Keratinocyte (primary cell): ENCODE measurements at regions not wholly inside any gene's neighbourhood (a gene's known extent, or its start where the extent isn't known, plus 50 kb on each side); places are given as distances from the start of the nearest gene placed in this dataset.

Experiments
- DNase-seq: peaks from one replicate; pipeline ENCODE4 v3.0.0-alpha.2; 2011; ENCODE audit warnings: low read depth, missing footprints, low spot score
- FAIRE-seq: peaks from 2 replicates; lab custom pipeline; 2011; peaks lifted over from hg19 to GRCh38; lab: Jason Lieb, UNC
- H2AFZ ChIP-seq: 2 replicates; pipeline ENCODE4 v1.6.0; 2012; ENCODE audit warnings: low read length, control low read depth, inconsistent platforms; ENCODE audit not compliant: control insufficient read depth
- H3K27ac ChIP-seq: 2 replicates; pipeline ENCODE4 v1.5.1; 2011; ENCODE audit warnings: low read length; ENCODE audit not compliant: control insufficient read depth, insufficient read depth
- H3K27me3 ChIP-seq: 3 replicates; pipeline ENCODE4 v1.6.0; 2011; ENCODE audit warnings: low read length; ENCODE audit not compliant: control insufficient read depth, insufficient read depth; ENCODE audit errors: extremely low read depth
- H3K36me3 ChIP-seq, 2 experiments: 2 replicates in 1 of 2; 3 replicates in 1 of 2; pipeline ENCODE4 v1.5.1; 2011; ENCODE audit warnings: low read length in 2 of 2, mild to moderate bottlenecking in 1 of 2; ENCODE audit not compliant: control insufficient read depth in 2 of 2, insufficient read depth in 2 of 2; ENCODE audit errors: extremely low read depth in 1 of 2
- H3K4me1 ChIP-seq: 3 replicates; pipeline ENCODE4 v1.5.1; 2011; ENCODE audit warnings: low read length; ENCODE audit not compliant: control insufficient read depth, insufficient read depth; ENCODE audit errors: extremely low read depth
- H3K4me2 ChIP-seq: 3 replicates; pipeline ENCODE4 v1.6.0; 2011; ENCODE audit warnings: low read depth, low read length; ENCODE audit not compliant: control insufficient read depth, insufficient read depth; ENCODE audit errors: extremely low read depth
- H3K4me3 ChIP-seq, 3 experiments: fragments of 200-600 bp in 1 of 3; sonication (generic) in 1 of 3; 2 replicates in 2 of 3; 3 replicates in 1 of 3; pipeline ENCODE4 v1.5.1; 2011 to 2016; ENCODE audit warnings: low read length in 3 of 3, mild to moderate bottlenecking in 3 of 3, control low read depth in 2 of 3, inconsistent platforms in 1 of 3, low read depth in 1 of 3, mixed read lengths in 1 of 3, mixed run types in 1 of 3, moderate library complexity in 1 of 3; ENCODE audit not compliant: control insufficient read depth in 2 of 3, insufficient read depth in 2 of 3; ENCODE audit errors: extremely low read depth in 1 of 3
- H3K79me2 ChIP-seq: 2 replicates; pipeline ENCODE4 v1.6.0; 2012; ENCODE audit warnings: low read length; ENCODE audit not compliant: control insufficient read depth, insufficient read depth
- H3K9ac ChIP-seq: 3 replicates; pipeline ENCODE4 v1.6.0; 2011; ENCODE audit warnings: low read length; ENCODE audit not compliant: control insufficient read depth, insufficient read depth; ENCODE audit errors: extremely low read depth
- H3K9me1 ChIP-seq: 3 replicates; pipeline ENCODE4 v1.6.0; 2011; ENCODE audit warnings: low read length; ENCODE audit not compliant: control insufficient read depth, insufficient read depth; ENCODE audit errors: extremely low read depth
- H3K9me3 ChIP-seq: 2 replicates; pipeline ENCODE4 v1.5.1; 2012; ENCODE audit warnings: low read depth, low read length; ENCODE audit not compliant: control insufficient read depth
- H4K20me1 ChIP-seq: 3 replicates; pipeline ENCODE4 v1.6.0; 2011; ENCODE audit warnings: low read length; ENCODE audit not compliant: control insufficient read depth, insufficient read depth; ENCODE audit errors: extremely low read depth
- CTCF ChIP-seq, 3 experiments: IDR thresholded peaks in 1 of 3; conservative IDR thresholded peaks in 1 of 3; optimal IDR thresholded peaks in 1 of 3; 2 replicates in 2 of 3; 3 replicates in 1 of 3; pipeline versions ENCODE3 to v1.5.1; 2011; ENCODE audit warnings: low read length in 3 of 3, mild to moderate bottlenecking in 3 of 3, moderate library complexity in 2 of 3, control low read depth in 1 of 3, inconsistent platforms in 1 of 3; ENCODE audit not compliant: insufficient read depth in 2 of 3; ENCODE audit errors: extremely low read depth in 1 of 3
- EZH2 ChIP-seq: IDR thresholded peaks from one replicate; pipeline ENCODE4 v1.6.1; 2012; ENCODE audit warnings: inconsistent platforms, mild to moderate bottlenecking, low read length, moderate library complexity
- dilution Hi-C: fragments of 300-500 bp; cut with MboI; formaldehyde crosslinking; loops from one replicate; pipeline ENCODE4 v1.7.0; 2020; ENCODE audit warnings: low sequenced_read_pairs; ENCODE audit not compliant: extremely low pct_ligation_motif_present

- no peak for DNase-seq
Observed at GRCh38 chr15:98221144-98221543, 260.6 kb downstream of the ARRDC4 start.

GRCh38 chr15:98221577-98221976 is 261.1 kb downstream of the ARRDC4 start:
- H3K4me2 ChIP-seq = no peak overlapping the region
- TF ChIP-seq EZH2 (no peak), CTCF (optimal IDR thresholded peaks at IDR 0.05 in 1 of 3, IDR thresholded peaks at IDR 0.05 in 1 of 3, conservative IDR thresholded peaks at IDR 0.05 in 1 of 3; ENCODE audit: extremely low read depth in 1 of 3, insufficient read depth in 2 of 3, low read length in 3 of 3) (no peak)
- H3K4me1 ChIP-seq = no peaks in the 10 kb centered on the region
- H3K79me2 ChIP-seq = no peaks in the 10 kb centered on the region
- dilution Hi-C loops = no loop called here
- H3K4me3 ChIP-seq = no peak overlapping the region
- no peak overlapping the region for H3K9ac ChIP-seq
- FAIRE-seq (no peak), DNase-seq (no peak)
- no peak overlapping the region for H2AFZ ChIP-seq
- no peaks in the 10 kb centered on the region for H3K36me3 ChIP-seq
- H3K27me3 ChIP-seq = no peaks in the 10 kb centered on the region
- no peaks in the 10 kb centered on the region for H3K9me1 ChIP-seq
- no peaks in the 10 kb centered on the region for H3K9me3 ChIP-seq
- H3K27ac ChIP-seq = no peak overlapping the region
- no peaks in the 10 kb centered on the region for H4K20me1 ChIP-seq

More at GRCh38 chr15:98221144-98221543, 260.6 kb downstream of the ARRDC4 start:
- TF ChIP-seq CTCF (optimal IDR thresholded peaks at IDR 0.05 in 1 of 3, IDR thresholded peaks at IDR 0.05 in 1 of 3, conservative IDR thresholded peaks at IDR 0.05 in 1 of 3; ENCODE audit: extremely low read depth in 1 of 3, insufficient read depth in 2 of 3, low read length in 3 of 3) (no peak), EZH2 (no peak)
- Histone ChIP-seq H3K9me1 (no peaks in the 10 kb centered on the region), H3K4me1 (no peaks in the 10 kb centered on the region), H3K9ac (no peak overlapping the region), H3K36me3 (no peaks in the 10 kb centered on the region), H3K4me2 (no peak overlapping the region), H2AFZ (no peak overlapping the region), H3K27me3 (no peaks in the 10 kb centered on the region), H3K79me2 (no peaks in the 10 kb centered on the region), H3K9me3 (no peaks in the 10 kb centered on the region), H3K27ac (no peak overlapping the region), H3K4me3 (no peak overlapping the region), H4K20me1 (no peaks in the 10 kb centered on the region)
- dilution Hi-C loops = no loop called here
- no peak for FAIRE-seq
